ENCODE measurements at regions not wholly inside any gene's neighbourhood (a gene's known extent, or its start where the extent isn't known, plus 50 kb on each side); places are given as distances from the start of the nearest gene placed in this dataset.
"Not testable (repeated sequence)": the region's sequence is repeated elsewhere in the genome, so short reads cannot be mapped to it uniquely, and the experiment has no call there.

- no peak overlapping the region for H2AFZ ChIP-seq
- H3K4me2 ChIP-seq, result no peak overlapping the region
- no peak overlapping the region for H3K4me3 ChIP-seq
- no peak overlapping the region for H3K27ac ChIP-seq
- no peak for DNase-seq (ENCODE audit: low spot score)
- no peaks in the 10 kb centered on the region for H4K20me1 ChIP-seq (ENCODE audit: insufficient read depth, poor library complexity, severe bottlenecking)
- TF ChIP-seq CTCF (IDR thresholded peaks at IDR 0.05; ENCODE audit: poor library complexity), result no peak
- no peak for TF ChIP-seq EZH2phosphoT487 (IDR thresholded peaks at IDR 0.05; ENCODE audit: low read depth, severe bottlenecking, unreplicated experiment)
- TF ChIP-seq EZH2 (IDR thresholded peaks at IDR 0.05; ENCODE audit: borderline replicate concordance), result no peak
- no peaks in the 10 kb centered on the region for H3K36me3 ChIP-seq (replicated peaks; ENCODE audit: insufficient read depth, low read depth)
- H3K9me3 ChIP-seq (ENCODE audit: low read depth), result no peaks in the 10 kb centered on the region
- no peaks in the 10 kb centered on the region for H3K9me2 ChIP-seq (replicated peaks; ENCODE audit: insufficient read depth)
- WGBS (ENCODE audit: low lambda C conversion rate, missing lambda C conversion rate), result 100% methylated on average over 3 of the region's 3 CpGs
- H3K79me2 ChIP-seq, result no peaks in the 10 kb centered on the region
- H3K4me1 ChIP-seq (ENCODE audit: insufficient read depth), result no peaks in the 10 kb centered on the region
- no peaks in the 10 kb centered on the region for H3K27me3 ChIP-seq
Measured at GRCh38 chr12:32016680-32017482, 57.7 kb downstream of the RESF1 start.

GRCh38 chr12:32021346-32021773 is 62.1 kb downstream of the RESF1 start:
- Histone ChIP-seq H3K27ac (no peak overlapping the region), H3K4me2 (no peak overlapping the region), H3K4me3 (no peak overlapping the region), H4K20me1 (ENCODE audit: insufficient read depth, poor library complexity, severe bottlenecking) (no peaks in the 10 kb centered on the region), H3K79me2 (no peaks in the 10 kb centered on the region), H3K4me1 (ENCODE audit: insufficient read depth) (no peaks in the 10 kb centered on the region), H3K9me2 (replicated peaks; ENCODE audit: insufficient read depth) (no peaks in the 10 kb centered on the region), H2AFZ (no peak overlapping the region), H3K36me3 (replicated peaks; ENCODE audit: insufficient read depth, low read depth) (no peaks in the 10 kb centered on the region), H3K9me3 (ENCODE audit: low read depth) (no peaks in the 10 kb centered on the region), H3K27me3 (no peaks in the 10 kb centered on the region)
- WGBS (ENCODE audit: low lambda C conversion rate, missing lambda C conversion rate), result 98% methylated on average over 2 of the region's 2 CpGs
- TF ChIP-seq EZH2 (IDR thresholded peaks at IDR 0.05; ENCODE audit: borderline replicate concordance) (no peak), CTCF (IDR thresholded peaks at IDR 0.05; ENCODE audit: poor library complexity) (no peak), EZH2phosphoT487 (IDR thresholded peaks at IDR 0.05; ENCODE audit: low read depth, severe bottlenecking, unreplicated experiment) (no peak)
- DNase-seq (ENCODE audit: low spot score), result no peak

- not testable (repeated sequence) for H4K20me1 ChIP-seq (ENCODE audit: insufficient read depth, poor library complexity, severe bottlenecking); H3K4me2 ChIP-seq; H3K27me3 ChIP-seq; H3K4me3 ChIP-seq; H3K79me2 ChIP-seq; DNase-seq (ENCODE audit: low spot score); H3K9me2 ChIP-seq (replicated peaks; ENCODE audit: insufficient read depth); H3K36me3 ChIP-seq (replicated peaks; ENCODE audit: insufficient read depth, low read depth); H2AFZ ChIP-seq; H3K27ac ChIP-seq; H3K4me1 ChIP-seq (ENCODE audit: insufficient read depth); H3K9me3 ChIP-seq (ENCODE audit: low read depth)
- 90% methylated on average over 10 of the region's 10 CpGs for WGBS (ENCODE audit: low lambda C conversion rate, missing lambda C conversion rate)
Measured at GRCh38 chr12:32022387-32022786, 63.2 kb downstream of the RESF1 start.

GRCh38 chr12:32023861-32024260 is 64.6 kb downstream of the RESF1 start:
- not testable (repeated sequence) for H3K4me3 ChIP-seq; H4K20me1 ChIP-seq (ENCODE audit: insufficient read depth, poor library complexity, severe bottlenecking); H3K9me3 ChIP-seq (ENCODE audit: low read depth); H3K36me3 ChIP-seq (replicated peaks; ENCODE audit: insufficient read depth, low read depth); H3K9me2 ChIP-seq (replicated peaks; ENCODE audit: insufficient read depth); DNase-seq (ENCODE audit: low spot score); H3K79me2 ChIP-seq; H2AFZ ChIP-seq; H3K27ac ChIP-seq; H3K4me1 ChIP-seq (ENCODE audit: insufficient read depth); H3K27me3 ChIP-seq; H3K4me2 ChIP-seq
- 87% methylated on average over 9 of the region's 9 CpGs for WGBS (ENCODE audit: low lambda C conversion rate, missing lambda C conversion rate)
